ENCODE measurements at regions not wholly inside any gene's neighbourhood (a gene's known extent, or its start where the extent isn't known, plus 50 kb on each side); places are given as distances from the start of the nearest gene placed in this dataset.

DNA sequence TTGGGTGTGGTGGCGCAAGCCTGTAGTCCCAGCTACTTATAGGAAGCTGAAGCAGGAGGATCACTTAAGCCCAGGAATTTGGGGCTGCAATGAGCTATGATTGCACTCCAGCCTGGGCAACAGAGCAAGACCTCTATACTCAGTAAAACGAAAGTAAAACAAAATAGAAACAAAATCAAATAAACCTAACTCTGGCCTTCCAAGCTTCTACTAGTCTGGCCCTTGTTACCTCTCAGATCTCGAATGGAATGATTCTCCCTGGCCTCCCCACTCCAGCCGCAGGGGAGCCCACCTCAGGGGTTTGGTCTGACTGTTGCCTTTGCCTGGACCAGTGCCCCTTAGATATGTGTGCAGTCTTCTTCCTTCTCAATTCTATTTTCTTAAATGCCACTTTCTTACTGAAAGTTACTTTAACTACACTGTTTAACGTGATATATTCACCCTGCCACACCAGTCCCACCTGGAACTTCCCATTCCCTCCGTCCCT is 160.0 kb upstream of the GCFC2 start:
- no peaks in the 10 kb centered on the region for H3K27me3 ChIP-seq (ENCODE audit: control insufficient read depth, low read length)
- no peaks in the 10 kb centered on the region for H3K36me3 ChIP-seq (ENCODE audit: control insufficient read depth, low read length)
- no peaks in the 10 kb centered on the region for H3K4me1 ChIP-seq (ENCODE audit: control insufficient read depth, low read length)
- no peaks in the 10 kb centered on the region for H4K20me1 ChIP-seq (ENCODE audit: control insufficient read depth, insufficient read depth, low read depth, low read length)
- H3K9me2 ChIP-seq (replicated peaks; ENCODE audit: control insufficient read depth, low read length), result no peaks in the 10 kb centered on the region
- H3K27ac ChIP-seq (ENCODE audit: low read depth, low read length), result no peak overlapping the region
- no peak overlapping the region for H3K4me2 ChIP-seq (ENCODE audit: low read length)
- TF ChIP-seq EZH2phosphoT487 (IDR thresholded peaks at IDR 0.05; ENCODE audit: borderline replicate concordance, low read length), result no peak
- TF ChIP-seq, protein P1, sequence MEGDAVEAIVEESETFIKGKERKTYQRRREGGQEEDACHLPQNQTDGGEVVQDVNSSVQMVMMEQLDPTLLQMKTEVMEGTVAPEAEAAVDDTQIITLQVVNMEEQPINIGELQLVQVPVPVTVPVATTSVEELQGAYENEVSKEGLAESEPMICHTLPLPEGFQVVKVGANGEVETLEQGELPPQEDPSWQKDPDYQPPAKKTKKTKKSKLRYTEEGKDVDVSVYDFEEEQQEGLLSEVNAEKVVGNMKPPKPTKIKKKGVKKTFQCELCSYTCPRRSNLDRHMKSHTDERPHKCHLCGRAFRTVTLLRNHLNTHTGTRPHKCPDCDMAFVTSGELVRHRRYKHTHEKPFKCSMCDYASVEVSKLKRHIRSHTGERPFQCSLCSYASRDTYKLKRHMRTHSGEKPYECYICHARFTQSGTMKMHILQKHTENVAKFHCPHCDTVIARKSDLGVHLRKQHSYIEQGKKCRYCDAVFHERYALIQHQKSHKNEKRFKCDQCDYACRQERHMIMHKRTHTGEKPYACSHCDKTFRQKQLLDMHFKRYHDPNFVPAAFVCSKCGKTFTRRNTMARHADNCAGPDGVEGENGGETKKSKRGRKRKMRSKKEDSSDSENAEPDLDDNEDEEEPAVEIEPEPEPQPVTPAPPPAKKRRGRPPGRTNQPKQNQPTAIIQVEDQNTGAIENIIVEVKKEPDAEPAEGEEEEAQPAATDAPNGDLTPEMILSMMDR (IDR thresholded peaks at IDR 0.05; ENCODE audit: low read depth, low read length, poor library complexity, severe bottlenecking), result no peak
- H3F3A ChIP-seq (ENCODE audit: control insufficient read depth, insufficient read depth), result no peaks in the 10 kb centered on the region
- H3K4me3 ChIP-seq (ENCODE audit: low read length), result no peak overlapping the region
- no peaks in the 10 kb centered on the region for H3K9me3 ChIP-seq (ENCODE audit: control insufficient read depth, insufficient read depth, low read length)
- H3K79me2 ChIP-seq (ENCODE audit: control insufficient read depth, low read length), result no peaks in the 10 kb centered on the region

DNA sequence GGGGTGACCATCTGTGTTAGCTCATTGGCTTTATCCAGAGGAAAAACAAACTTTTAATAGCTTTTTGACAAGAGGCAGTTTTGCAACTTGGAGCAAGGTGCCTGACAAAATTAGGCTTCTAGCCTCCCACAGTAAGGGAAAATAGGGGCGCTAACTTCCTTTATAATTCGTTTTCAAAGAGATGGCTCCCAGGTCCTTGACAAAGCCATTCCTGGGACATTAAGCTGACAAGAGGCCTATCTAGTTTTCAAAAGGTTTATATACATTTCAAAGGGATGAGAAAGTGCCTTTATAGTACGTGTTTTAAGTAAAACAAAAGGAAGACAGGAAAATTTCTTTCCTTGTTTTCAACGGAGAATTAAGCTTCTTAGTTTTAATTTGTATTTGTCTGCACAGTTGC is 159.4 kb upstream of the GCFC2 start:
- TF ChIP-seq, protein P1 (IDR thresholded peaks at IDR 0.05; ENCODE audit: low read depth, low read length, poor library complexity, severe bottlenecking), result no peak
- no peak for TF ChIP-seq EZH2phosphoT487 (IDR thresholded peaks at IDR 0.05; ENCODE audit: borderline replicate concordance, low read length)
- Histone ChIP-seq H3K9me3 (ENCODE audit: control insufficient read depth, insufficient read depth, low read length) (no peaks in the 10 kb centered on the region), H3F3A (ENCODE audit: control insufficient read depth, insufficient read depth) (no peaks in the 10 kb centered on the region), H3K4me3 (ENCODE audit: low read length) (no peak overlapping the region), H3K4me1 (ENCODE audit: control insufficient read depth, low read length) (no peaks in the 10 kb centered on the region), H3K4me2 (ENCODE audit: low read length) (no peak overlapping the region), H3K79me2 (ENCODE audit: control insufficient read depth, low read length) (no peaks in the 10 kb centered on the region), H4K20me1 (ENCODE audit: control insufficient read depth, insufficient read depth, low read depth, low read length) (no peaks in the 10 kb centered on the region), H3K27ac (ENCODE audit: low read depth, low read length) (no peak overlapping the region), H3K36me3 (ENCODE audit: control insufficient read depth, low read length) (no peaks in the 10 kb centered on the region), H3K27me3 (ENCODE audit: control insufficient read depth, low read length) (no peaks in the 10 kb centered on the region), H3K9me2 (replicated peaks; ENCODE audit: control insufficient read depth, low read length) (no peaks in the 10 kb centered on the region)

DNA sequence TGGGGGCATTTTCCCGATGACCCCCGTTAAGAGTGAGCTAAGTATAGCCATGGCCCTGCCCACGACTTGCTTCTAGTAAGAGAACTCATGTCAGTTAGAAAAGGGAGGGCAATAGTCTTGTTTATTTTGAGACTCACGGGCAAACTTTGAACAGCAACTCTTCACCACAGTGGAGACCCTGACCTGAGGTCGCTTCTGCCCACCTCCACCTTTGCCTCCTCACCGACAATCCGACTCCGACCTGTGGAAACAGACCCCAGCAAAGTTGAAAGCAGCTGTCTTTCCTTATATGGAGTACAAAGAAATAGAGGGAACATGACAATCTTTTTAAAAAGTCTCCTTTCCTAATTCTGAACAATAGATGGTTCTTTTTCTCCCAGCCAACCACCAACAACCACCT is 155.0 kb upstream of the GCFC2 start:
- TF ChIP-seq, protein P1 (IDR thresholded peaks at IDR 0.05; ENCODE audit: low read depth, low read length, poor library complexity, severe bottlenecking), result no peak
- no peak for TF ChIP-seq EZH2phosphoT487 (IDR thresholded peaks at IDR 0.05; ENCODE audit: borderline replicate concordance, low read length)
- no peaks in the 10 kb centered on the region for H3K27me3 ChIP-seq (ENCODE audit: control insufficient read depth, low read length)
- H3K4me2 ChIP-seq (ENCODE audit: low read length), result no peak overlapping the region
- H3K27ac ChIP-seq (ENCODE audit: low read depth, low read length), result no peak overlapping the region
- H3K9me3 ChIP-seq (ENCODE audit: control insufficient read depth, insufficient read depth, low read length), result no peaks in the 10 kb centered on the region
- no peaks in the 10 kb centered on the region for H3K36me3 ChIP-seq (ENCODE audit: control insufficient read depth, low read length)
- H3K9me2 ChIP-seq (replicated peaks; ENCODE audit: control insufficient read depth, low read length), result no peaks in the 10 kb centered on the region
- no peaks in the 10 kb centered on the region for H3K79me2 ChIP-seq (ENCODE audit: control insufficient read depth, low read length)
- H3F3A ChIP-seq (ENCODE audit: control insufficient read depth, insufficient read depth), result no peaks in the 10 kb centered on the region
- no peak overlapping the region for H3K4me3 ChIP-seq (ENCODE audit: low read length)
- H4K20me1 ChIP-seq (ENCODE audit: control insufficient read depth, insufficient read depth, low read depth, low read length), result no peaks in the 10 kb centered on the region
- H3K4me1 ChIP-seq (ENCODE audit: control insufficient read depth, low read length), result no peaks in the 10 kb centered on the region
